NCI-H2196 treated with DMSO at 0.1 percent for 48 hours (cell line): ENCODE measurements at regions not wholly inside any gene's neighbourhood (a gene's known extent, or its start where the extent isn't known, plus 50 kb on each side); places are given as distances from the start of the nearest gene placed in this dataset.

Source experiments
- DNase-seq: peaks from one replicate; lab custom pipeline; 2025; ENCODE audit not compliant: unreplicated experiment; lab: John Stamatoyannopoulos, UW

DNA sequence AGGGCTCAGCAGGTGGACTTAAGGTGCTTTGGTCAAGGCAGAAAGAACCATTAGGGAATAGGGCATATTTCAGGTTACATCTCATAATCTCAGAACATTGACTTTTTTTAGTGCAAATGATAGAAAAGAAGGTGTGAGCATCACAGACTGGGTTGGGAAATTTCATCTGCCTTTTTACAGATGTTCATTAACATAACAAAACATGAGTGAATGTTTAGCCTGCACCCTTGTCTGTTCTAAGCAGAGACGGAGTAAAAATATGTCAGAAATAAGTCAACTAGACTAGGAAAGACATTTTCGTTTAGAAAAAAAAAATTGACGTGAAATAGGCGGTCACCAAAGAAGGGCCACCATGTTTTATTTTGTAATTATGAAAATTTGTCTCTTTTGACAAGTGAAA lies 127.5 kb upstream of the CDH13 start:
- DNase-seq, result no peak

DNA sequence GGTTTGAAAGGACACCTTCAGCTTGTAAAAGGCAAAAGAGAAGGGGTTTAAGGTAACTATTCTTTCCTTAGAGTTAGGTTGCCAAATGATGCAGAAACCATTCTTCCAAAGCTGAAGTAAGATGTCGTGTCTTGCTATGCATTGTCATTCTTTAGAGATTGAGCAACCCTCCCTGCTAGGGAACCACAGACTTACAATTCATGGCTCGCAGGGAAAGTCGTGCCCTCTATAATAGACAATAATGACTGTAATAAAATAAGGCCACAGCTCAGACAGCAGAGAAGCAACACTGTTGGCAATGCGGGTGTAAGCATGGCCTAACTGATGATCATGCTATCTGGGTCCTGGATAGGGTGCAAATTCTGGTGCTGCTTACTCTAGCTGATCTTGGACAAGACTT lies 129.6 kb upstream of the CDH13 start:
- DNase-seq, result no peak

DNA sequence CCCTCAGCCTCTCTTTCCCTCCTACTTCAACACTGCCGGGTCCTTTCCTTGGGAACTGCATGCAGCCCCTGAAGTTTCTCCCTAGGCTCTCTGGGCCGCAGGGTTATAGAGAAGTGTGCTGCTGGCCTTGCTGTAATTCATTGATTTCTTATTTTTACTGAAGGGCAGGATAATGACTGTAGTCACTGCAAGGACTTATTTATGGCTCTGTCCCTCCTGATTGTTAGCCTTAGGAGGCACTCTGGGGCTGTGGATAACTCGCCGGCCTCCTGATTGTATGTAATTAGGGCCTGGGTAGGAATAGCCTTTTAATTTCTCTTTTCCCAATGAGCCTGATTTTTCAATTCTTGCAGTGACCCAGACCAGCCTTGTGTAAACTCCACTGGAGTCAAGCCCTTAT lies 138.3 kb upstream of the CDH13 start:
- DNase-seq, result no peak

DNA sequence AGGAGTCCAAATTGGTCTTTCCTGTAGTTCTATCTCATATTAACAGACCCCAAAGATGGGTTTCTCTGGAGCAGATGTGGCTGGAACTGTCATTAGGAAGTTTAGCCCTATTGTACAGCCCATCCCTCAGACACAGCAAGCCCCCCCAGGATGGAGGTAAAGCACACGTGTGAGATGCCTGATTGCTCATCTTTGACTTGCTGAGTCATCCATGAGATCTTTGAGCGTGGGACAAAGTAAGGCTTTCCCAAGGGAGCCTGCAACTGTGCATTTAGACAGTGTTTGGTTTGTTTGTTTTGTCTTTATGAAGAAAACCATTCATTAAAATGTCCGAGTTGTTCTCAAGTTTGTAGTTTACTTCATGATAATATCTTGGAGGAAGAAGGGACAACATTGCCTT lies 145.3 kb upstream of the CDH13 start:
- DNase-seq, result no peak

DNA sequence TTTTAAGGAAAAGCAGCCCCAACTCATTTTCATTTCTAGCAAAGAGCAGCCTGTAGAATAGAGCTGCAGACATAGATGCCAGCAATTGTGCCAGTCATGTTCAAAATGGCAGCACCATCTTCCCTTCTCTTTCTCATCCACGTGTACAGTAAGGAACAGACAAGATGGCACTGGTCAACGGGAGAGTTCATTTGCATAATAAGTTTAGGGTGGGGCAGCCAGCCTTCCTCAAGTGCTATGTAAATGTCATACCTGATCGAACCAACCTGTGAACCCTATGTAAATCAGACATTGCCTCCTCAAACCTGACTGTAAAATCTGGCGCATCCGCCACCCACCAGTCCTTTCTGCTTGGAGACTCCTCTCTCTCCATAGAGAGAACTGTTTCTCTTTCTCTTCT lies 150.0 kb upstream of the CDH13 start:
- no peak for DNase-seq

DNA sequence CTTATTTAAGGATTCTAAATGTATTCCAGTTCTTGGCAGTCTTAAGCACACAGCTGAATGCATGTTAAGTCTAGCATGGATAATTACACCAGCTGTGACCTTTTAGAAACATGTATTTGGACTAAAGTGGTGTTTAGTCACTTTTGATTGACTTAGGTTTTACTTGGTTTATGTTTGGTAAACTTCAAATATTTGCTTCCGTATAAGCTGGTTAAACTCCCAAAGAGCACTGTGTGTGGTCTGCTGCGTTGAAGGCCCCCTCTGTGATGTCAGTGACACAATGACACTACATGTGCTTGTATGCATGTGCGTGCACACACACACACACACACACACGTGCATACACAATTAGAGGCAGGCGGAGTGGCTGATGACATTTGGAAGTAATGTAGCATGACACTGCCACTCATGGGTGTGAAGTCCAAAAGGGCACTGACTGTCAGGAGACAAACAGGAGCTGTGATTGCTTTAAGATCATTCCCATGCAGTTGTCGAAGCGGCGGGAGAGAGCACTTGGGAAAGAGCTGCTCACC lies 156.1 kb upstream of the CDH13 start:
- DNase-seq, result no peak

DNA sequence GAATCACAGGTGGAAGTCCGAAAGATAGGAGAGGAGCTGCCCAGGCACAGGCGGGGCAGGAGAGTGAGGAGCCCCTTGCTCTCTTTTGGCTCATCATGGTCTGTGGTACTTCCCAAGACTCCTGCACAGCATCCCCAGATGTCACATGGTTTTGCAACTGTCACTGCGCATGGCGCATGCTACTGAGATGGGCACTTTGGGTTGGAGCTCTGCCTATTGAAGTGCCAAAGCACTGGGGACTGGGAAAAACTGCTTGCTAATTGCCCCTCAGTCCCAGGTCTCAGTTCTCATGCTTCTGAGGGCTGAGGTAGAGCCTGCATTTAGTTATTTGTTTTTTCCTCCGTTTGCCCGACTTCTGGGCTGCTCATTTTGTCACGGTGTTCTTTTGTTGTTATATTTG lies 156.8 kb upstream of the CDH13 start:
- DNase-seq, result no peak

DNA sequence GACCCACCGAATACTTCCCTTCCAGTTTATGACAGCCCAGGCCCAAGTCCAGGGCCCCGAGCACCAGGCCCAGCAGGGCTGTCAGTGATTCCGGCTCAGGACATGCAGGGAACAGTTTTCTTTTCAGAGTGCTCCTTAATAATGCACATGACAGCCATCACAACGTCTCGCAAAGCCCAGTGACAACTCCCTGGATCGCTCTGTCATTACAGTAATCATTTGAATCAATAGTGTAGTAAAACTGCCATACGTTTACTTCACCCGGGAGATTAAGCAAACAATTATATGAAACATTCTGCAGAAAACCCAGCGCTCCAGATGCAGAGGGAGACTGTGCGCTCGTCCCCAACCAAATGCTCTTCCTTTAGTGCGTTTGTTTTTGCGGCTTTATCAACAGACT lies 162.6 kb upstream of the CDH13 start:
- no peak for DNase-seq

DNA sequence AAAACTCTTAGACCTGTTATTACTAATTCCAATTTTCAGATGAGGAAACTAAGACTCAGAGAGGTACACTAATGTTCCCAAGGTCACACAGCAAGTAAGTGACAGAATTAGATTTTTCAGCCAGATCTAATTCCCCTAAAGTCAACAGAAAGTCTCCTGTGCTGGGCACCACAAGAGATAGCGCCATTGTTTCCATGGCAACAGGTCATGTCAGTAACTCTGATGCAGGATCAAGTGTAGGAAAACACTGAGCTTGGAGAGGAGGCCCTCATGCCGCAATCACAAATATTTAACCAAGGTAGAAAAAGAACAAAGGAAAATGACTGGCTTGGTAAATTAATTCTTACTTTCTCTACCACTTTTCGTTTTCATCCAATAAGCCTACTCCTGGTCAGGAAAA lies 166.0 kb upstream of the CDH13 start:
- DNase-seq, result no peak

DNA sequence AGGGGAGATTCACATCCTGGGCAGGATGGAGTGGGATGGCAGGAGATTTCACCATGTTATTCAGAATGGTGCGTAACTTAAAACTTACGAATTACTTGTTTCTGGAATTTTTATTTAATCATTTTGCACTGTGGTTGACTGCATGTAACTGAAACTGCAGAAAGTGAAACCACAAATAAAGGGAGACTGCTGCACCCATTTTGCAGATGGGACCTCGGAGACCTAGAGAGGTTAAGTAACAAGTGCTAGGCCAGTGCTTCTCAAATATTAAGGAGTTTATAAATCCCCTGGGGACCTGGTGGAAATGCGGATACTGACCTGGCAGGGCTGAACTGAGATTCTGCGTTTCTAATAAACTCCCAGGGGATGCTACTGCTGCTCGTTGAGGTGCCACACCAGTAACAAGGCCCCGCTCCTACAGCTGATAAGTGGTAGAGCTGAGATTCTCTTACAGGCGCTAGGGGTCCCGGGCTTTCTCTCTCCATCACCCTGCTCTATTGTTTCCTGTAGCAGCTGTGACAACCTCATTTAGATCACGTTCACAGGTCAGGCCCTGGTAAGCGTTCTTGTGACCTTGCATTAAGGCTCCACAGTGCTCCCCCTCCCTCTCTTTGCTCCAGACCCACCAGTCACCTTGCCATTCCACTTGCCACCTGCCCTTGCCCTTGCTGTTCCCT lies 167.1 kb upstream of the CDH13 start:
- no peak for DNase-seq

DNA sequence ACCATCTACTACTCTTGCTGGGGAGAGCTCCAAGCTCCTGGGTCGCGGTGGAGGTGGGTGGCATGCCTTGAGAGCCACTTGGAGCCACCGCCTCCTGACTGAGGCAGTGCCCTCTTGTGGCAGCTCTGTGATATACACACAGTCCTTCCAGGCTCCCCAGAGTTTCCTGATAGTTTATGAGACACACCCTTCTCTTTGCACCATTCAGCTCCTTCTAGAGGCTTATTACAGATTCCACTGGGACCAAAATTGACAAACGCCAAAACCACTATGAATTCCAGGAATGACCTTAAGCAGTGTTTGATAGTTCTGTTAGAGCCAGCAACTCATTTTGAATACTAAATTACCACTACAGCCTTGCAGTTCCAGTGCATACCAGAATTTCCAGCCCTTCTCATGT lies 170.1 kb upstream of the CDH13 start:
- DNase-seq, result no peak

DNA sequence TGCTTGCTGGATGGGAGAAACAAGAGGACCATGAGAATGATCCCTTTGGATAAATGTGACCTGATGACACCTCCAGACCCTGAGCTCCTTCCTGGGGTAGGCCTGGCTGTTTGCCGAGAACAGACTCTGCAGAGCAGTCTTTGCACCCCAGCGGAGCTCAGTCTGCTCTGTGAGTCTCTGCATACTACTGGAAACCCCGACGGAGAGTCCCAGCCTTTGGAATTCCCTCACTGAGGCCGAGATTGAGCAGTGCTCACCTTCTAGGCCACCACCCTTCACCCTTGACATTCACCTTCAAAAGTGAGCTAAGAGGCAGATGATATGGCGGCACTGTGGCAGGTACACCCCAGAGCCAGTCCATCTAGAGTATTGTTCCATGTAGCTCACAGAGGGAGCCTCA lies 172.2 kb upstream of the CDH13 start:
- DNase-seq, result no peak

DNA sequence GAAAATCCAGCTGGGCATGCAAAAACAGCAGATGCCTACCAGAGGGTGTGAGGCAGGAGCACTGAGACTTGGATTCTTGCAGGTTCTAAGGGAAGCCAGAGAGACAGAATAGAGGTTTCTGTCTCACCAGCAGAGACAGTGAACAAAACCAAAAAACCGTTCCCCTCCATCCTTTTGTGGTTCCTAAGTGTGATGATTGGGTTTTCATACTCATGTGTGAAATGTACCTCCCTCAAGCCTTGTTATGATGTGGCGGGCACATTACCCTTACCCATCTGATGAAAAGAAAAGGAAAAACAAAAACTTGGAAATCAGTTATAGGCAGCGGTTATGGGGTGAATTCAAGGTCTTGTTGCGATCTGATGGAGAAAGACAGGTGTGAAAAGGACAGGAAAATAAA lies 172.6 kb upstream of the CDH13 start:
- no peak for DNase-seq

DNA sequence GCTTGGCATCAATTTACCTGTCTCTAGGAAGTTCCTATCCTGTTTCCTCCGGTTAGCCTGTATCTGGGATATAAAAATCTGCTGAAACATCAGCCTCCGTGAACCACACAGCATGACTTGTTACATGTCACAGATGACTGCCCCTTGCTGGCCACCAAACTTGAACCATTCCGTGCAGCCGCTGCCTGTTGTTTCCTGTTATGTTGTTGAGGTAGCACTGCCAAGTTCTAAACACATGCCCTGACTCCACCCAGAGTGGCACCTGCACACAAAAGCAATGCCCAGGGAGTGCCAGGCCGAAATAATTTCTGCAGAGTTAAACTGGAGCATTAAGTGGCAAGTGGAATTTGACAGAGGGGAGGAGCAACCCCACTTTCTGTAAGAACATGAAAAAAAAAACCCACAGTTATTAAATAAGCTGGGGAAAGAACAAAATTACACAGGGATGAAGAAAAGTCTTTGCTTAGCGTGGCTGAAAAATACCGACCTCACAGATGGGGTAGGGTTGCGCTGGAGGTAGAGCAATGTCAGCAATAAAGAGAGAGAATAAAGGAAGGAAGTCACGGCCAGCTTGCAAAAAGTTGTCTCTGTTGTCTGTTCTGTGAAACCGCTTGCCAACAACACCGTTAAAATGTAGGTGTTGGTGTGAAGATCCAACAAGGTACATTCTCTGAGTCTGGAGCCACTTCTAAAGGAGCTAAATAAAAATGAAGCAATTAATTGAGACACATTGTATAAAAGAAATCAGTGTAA lies 174.6 kb upstream of the CDH13 start:
- DNase-seq, result no peak

DNA sequence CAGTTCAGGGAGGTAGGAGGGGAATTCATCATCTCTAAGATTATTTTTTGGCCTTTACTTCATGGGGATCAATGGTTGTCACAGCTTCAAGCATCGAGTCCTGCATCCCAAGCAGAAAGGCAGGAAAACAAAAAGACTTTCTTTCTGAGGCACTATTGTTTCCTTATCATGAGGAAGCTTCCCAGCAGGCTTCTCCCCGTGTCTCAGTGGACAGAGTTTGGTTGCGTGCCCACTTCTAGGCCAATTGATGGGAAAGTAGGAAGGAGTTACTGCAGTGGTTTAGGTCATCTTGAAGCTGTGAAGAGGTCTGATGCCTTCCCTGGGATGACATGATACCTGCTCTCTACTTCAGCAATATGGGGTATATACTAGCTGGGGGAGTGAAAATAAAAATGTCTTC lies 175.3 kb upstream of the CDH13 start:
- no peak for DNase-seq

DNA sequence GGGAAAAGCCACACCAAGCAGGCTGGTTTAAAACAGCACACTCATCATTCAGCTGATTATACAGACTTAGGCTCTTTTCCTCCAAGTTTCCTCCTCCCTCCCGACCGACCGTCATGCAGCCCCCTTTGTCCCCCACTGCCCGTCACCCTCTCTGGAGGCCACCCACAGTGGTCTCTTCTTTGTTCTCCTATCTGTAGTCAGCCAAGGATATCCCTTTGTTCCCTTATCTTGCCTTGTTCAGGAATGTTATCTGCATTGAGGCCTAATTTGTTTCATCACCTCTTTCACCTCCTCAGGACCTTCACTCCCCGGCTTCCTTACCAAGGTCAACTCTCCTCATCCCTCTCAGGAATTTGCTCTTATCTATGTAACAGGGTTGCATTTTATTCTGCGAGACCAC lies 186.4 kb upstream of the CDH13 start:
- no peak for DNase-seq

DNA sequence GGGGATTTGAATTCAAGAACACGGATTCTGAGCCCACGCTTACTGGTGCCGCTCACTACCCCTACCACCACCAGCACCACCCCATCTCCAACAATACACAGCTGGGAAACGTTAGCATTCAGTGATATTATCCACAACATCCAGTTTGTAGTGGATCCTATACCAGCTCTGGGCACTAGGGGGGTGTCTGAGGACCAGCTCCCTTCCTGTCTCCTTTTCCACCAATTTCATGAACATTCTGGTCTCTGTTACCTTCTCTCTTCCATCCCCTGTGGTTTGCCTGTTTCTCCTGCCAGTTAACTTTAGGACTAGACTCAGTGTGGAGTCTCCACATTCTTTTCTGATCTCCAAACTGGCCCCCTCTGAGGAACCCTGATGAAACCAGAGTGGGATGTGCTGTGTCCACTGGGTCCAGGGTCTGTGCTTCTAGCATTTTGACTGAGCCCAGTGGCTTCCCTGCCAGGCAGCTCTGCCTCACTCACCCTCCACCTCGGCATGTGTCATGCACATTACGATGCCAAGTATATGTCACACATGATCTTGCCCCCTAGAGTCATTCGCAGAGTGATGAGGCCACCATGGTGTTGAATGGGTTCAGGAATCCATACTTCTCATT lies 187.0 kb upstream of the CDH13 start:
- no peak for DNase-seq

DNA sequence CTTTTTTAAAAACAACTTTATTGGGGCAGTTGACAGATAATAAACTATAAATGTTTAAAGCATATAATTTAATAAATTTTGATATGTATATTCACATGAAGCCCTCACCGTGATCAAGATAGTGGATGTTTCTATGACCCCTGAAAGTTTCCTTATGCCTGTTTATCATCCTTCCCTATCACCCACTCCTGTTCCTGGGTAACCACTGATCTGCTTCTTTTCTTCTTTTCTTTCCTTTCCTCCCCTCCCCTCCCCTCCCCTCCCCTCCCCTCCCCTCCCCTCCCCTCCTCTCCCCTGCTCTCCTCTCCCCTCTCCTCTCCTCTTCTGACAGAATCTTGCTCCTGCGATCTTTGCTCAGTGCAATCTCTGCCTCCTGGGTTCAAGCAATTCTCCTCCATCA lies 193.7 kb upstream of the CDH13 start:
- no peak for DNase-seq

DNA sequence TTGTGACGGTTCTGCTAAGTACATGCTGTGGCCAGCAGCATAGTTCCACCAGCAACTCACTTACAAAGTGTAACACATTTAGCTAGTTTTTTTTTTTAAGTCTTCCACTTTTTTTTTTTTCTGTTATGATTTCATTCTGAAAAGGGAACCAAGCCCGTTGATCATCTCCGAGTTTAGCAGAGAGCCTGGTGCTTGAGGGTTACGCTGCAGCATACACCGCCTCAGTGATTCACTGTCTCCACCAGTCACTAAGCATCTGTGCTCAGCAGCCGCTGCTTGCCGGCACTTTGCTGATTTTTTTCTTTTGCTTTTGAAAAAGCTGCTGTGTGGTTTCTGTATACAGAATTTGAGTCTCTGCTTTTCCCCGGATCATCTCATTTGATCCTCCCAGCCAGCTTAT lies 194.5 kb upstream of the CDH13 start:
- no peak for DNase-seq

DNA sequence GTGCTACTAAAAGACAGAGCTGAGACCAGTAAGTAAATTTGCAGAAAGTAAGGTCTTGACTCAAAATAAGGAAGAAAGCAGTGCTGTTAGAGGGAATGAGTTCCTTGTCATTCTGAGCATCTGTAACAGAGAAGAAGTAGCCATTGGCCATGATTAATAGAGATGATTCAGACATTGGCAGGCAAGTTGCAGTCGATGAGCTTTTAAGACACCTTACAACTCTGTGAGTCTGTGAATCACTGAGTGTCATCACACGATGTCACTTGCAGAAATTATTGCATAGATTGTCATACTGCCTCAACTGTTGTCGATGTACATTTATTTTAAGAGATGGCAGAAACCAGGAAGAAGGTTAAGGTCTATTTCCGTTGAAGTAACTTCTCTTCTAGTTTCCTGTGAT lies 201.1 kb upstream of the CDH13 start:
- no peak for DNase-seq

DNA sequence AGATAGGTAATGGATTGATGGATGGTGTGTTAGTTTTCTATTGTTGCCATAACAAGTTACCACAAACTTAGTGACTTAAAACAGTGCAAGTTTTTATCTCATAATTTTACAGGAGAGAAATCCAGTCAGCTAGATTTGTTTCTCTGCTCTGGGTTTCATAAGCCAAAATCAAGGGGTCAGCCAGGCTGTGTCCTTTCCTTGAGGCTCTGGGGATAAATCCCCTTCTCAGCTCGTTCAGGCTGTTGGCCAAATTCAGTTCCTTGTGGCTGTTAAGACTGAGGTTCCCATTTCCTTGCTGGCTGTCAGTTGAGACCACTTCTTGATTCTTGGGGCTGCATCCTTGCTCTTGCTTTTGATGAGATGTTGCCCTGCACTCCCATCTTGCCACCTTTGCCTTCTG lies 204.9 kb upstream of the CDH13 start:
- no peak for DNase-seq

DNA sequence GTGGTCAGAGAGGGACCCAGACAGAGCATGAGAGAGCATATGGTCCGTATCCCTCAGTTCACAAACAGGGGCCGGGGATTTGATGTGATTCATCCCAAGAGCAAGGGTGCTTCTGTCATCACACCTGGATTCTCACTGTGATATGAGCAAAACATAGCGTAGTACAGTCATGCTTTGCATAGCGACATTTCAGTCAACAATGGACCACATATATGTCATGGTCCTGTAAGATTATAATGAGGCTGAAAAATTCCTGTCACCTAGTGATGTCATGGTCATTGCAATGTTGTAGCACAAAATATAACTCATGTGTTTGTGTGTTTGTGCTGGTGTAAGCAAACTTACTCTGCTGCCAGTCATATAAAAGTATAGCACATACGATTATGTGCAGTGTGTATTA lies 207.4 kb upstream of the CDH13 start:
- no peak for DNase-seq
